PFSK-1 (cell line): ENCODE measurements at regions not wholly inside any gene's neighbourhood (a gene's known extent, or its start where the extent isn't known, plus 50 kb on each side); places are given as distances from the start of the nearest gene placed in this dataset.

ENCODE experiments used
- FOXP2 ChIP-seq: optimal IDR thresholded peaks from 2 replicates; pipeline ENCODE3; 2011; ENCODE audit warnings: borderline replicate concordance, control low read depth, inconsistent platforms; ENCODE audit not compliant: insufficient read depth; ENCODE audit errors: extremely low read length, extremely low read depth
- POLR2AphosphoS5 ChIP-seq: IDR thresholded peaks from 2 replicates; pipeline ENCODE4 v1.6.1; 2012; ENCODE audit warnings: low read depth, mild to moderate bottlenecking, control low read depth, low read length, moderate library complexity
- SIN3A ChIP-seq: IDR thresholded peaks from 2 replicates; pipeline ENCODE4 v1.6.1; 2012; ENCODE audit warnings: mild to moderate bottlenecking, low read length, moderate library complexity, borderline replicate concordance; ENCODE audit not compliant: insufficient read depth
- TAF1 ChIP-seq: IDR thresholded peaks from 2 replicates; pipeline ENCODE4 v1.6.1; 2012; ENCODE audit warnings: low read length, control low read depth, borderline replicate concordance; ENCODE audit not compliant: insufficient read depth
- TF ChIP-seq, protein P1 (sequence below), 2 experiments: IDR thresholded peaks; 2 replicates each; pipeline versions ENCODE4 v1.6.1 to v1.8.0; 2011 to 2012; ENCODE audit warnings: low read depth in 2 of 2, low read length in 2 of 2, control low read depth in 1 of 2, inconsistent platforms in 1 of 2, mild to moderate bottlenecking in 1 of 2, moderate library complexity in 1 of 2; ENCODE audit not compliant: insufficient read depth in 1 of 2

DNA sequence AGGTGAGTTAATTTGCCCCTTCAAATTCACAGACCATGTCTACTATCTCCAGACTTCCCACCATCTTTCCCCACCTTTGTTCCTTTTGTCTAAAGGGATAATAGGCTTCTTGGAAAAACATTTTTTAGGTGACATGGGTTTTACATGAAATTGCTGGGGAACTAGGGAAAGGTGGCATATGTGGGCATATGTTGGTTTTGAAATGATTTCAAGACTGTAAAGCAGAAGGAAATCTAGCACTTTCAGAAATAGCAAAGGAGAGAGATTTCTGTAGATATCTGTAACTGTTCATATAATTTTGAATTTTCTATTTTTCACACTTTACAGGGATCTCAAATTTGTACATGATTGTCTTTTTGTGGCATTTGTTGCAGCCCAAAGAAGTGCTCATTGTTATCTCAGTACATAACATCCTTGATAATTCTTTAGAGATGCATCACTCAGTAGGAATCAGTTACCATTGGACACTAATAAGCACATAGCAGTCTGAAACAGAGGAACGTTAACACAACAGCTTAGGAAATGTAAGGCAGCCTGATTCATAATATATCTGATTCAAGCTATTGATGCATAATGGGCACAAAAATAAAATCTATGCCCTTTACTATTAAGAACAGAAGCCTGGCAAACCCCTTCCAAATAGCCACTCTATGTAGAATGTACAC, 659.7 kb downstream of the CENPC start:
- TF ChIP-seq, protein P1, sequence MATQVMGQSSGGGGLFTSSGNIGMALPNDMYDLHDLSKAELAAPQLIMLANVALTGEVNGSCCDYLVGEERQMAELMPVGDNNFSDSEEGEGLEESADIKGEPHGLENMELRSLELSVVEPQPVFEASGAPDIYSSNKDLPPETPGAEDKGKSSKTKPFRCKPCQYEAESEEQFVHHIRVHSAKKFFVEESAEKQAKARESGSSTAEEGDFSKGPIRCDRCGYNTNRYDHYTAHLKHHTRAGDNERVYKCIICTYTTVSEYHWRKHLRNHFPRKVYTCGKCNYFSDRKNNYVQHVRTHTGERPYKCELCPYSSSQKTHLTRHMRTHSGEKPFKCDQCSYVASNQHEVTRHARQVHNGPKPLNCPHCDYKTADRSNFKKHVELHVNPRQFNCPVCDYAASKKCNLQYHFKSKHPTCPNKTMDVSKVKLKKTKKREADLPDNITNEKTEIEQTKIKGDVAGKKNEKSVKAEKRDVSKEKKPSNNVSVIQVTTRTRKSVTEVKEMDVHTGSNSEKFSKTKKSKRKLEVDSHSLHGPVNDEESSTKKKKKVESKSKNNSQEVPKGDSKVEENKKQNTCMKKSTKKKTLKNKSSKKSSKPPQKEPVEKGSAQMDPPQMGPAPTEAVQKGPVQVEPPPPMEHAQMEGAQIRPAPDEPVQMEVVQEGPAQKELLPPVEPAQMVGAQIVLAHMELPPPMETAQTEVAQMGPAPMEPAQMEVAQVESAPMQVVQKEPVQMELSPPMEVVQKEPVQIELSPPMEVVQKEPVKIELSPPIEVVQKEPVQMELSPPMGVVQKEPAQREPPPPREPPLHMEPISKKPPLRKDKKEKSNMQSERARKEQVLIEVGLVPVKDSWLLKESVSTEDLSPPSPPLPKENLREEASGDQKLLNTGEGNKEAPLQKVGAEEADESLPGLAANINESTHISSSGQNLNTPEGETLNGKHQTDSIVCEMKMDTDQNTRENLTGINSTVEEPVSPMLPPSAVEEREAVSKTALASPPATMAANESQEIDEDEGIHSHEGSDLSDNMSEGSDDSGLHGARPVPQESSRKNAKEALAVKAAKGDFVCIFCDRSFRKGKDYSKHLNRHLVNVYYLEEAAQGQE (IDR thresholded peaks at IDR 0.05; ENCODE audit: insufficient read depth in 1 of 2, low read depth in 2 of 2, low read length in 2 of 2): no peak
- TF ChIP-seq POLR2AphosphoS5 (no peak), SIN3A (no peak), TAF1 (no peak), FOXP2 (no peak)

DNA sequence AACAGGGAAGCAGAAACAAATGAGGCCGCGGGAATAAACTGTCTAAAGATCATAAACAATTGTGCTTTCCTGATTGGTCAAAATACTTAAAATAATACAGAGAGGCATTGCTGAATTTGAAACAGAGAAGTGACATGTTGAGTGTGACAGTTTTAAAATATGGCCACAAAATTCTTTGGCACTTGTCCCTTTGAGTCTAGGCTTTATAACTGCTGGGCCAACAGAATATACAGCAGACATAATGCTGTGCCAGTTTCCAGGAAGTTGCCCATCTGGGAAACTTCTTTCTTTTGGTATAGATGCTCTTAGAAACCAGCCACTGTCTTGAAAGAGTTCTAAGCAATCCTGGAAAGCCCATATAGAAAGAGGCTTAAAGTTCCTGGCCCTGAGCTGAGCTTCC, 668.4 kb downstream of the CENPC start:
- no peak for TF ChIP-seq SIN3A
- no peak for TF ChIP-seq FOXP2
- TF ChIP-seq, protein P1 (IDR thresholded peaks at IDR 0.05; ENCODE audit: insufficient read depth in 1 of 2, low read depth in 2 of 2, low read length in 2 of 2): no peak
- TF ChIP-seq TAF1: no peak
- no peak for TF ChIP-seq POLR2AphosphoS5

DNA sequence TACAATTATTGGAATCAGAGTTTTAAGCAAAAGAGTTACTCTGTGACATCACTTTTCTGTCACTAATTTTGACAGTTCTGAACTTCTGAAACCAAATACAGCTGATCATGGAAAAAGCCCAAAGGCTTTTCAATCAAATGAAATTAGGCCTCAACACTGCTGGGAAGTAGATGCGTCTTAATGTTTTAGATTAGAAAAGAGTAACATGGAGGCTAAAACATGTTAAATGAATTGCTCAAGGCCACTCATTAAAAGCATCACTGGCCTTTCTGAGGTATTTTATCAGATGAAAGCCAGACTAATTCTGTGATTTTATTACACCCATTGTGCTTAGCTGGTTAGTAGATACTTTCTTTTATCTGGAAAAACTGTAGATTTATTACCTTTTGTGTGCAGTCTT, 672.6 kb downstream of the CENPC start:
- TF ChIP-seq SIN3A: no peak
- TF ChIP-seq TAF1: no peak
- TF ChIP-seq POLR2AphosphoS5: no peak
- TF ChIP-seq, protein P1 (IDR thresholded peaks at IDR 0.05; ENCODE audit: insufficient read depth in 1 of 2, low read depth in 2 of 2, low read length in 2 of 2): no peak
- TF ChIP-seq FOXP2: no peak

DNA sequence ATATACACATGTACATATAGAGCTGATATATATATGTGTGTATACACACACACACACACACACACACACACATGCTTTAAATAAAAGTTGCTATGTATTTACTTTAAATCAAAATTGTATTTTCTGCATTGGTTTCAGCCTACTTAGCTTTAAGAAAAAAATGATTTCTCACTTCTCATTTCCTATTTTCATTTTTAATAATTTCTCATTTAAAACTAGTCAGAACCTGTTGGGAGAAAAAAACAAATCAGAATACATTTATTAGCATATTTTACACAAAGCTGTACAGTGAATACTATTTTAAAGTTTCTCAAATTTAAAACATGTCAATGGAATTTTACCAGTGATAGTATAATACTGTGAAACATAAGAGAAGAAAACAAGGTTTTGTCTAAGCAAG, 681.8 kb downstream of the CENPC start:
- TF ChIP-seq POLR2AphosphoS5: no peak
- TF ChIP-seq, protein P1 (IDR thresholded peaks at IDR 0.05; ENCODE audit: insufficient read depth in 1 of 2, low read depth in 2 of 2, low read length in 2 of 2): no peak
- no peak for TF ChIP-seq FOXP2
- TF ChIP-seq TAF1: no peak
- TF ChIP-seq SIN3A: no peak

DNA sequence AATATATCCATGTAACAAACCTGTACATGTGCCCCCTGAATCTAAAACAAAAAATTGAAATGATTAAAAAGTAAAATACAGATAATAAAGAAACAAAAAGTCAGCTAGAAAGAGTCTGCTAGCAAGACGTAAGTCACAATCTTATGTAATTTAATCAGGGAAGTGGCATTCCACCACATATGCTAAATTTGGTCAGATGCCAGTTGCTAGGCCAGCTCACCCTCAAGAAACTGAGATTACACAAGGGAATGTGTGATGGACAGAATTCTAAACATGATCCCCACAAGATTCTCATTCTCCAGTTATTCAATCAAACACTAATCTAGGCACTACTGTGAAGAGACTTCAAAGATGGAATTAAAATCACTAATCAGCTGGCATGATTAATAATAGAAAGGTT, 689.3 kb downstream of the CENPC start:
- TF ChIP-seq FOXP2: no peak
- TF ChIP-seq, protein P1 (IDR thresholded peaks at IDR 0.05; ENCODE audit: insufficient read depth in 1 of 2, low read depth in 2 of 2, low read length in 2 of 2): no peak
- no peak for TF ChIP-seq TAF1
- TF ChIP-seq SIN3A: no peak
- no peak for TF ChIP-seq POLR2AphosphoS5
